Epithelial cell of esophagus (primary cell): ENCODE measurements at regions not wholly inside any gene's neighbourhood (a gene's known extent, or its start where the extent isn't known, plus 50 kb on each side); places are given as distances from the start of the nearest gene placed in this dataset.

Source experiments
- DNase-seq: peaks from one replicate; pipeline ENCODE4 v3.0.0; 2010; ENCODE audit warnings: low read depth
- H3K4me3 ChIP-seq: 2 replicates; pipeline ENCODE4 v1.5.1; 2011; ENCODE audit warnings: mild to moderate bottlenecking, low read length, control low read depth
- TF ChIP-seq, protein P1 (sequence below): IDR thresholded peaks from 2 replicates; pipeline ENCODE4 v1.5.1; 2011; ENCODE audit warnings: low read depth, mild to moderate bottlenecking, low read length, control low read depth, inconsistent platforms; ENCODE audit not compliant: insufficient read depth; ENCODE audit errors: missing control alignments

DNA sequence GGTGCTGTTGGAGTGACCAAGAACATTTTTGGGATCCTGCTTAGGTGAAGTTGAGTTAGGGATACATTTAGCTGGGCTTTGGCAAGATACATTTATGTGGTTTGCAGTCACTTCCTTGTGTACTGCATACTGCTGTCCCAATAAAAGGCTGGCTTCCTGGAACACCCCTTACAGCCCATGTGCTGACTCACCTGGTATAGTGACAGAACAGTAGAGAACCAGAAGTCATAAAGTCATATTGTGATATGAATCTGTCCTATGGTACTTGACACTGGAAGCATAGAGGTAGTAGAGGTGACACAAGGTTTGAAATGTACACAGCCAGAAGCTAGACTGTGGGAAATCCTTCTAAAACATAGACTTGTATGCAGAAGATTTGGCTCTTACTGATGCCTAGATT, 55.3 kb upstream of the SLC25A43 start:
- TF ChIP-seq, protein P1, sequence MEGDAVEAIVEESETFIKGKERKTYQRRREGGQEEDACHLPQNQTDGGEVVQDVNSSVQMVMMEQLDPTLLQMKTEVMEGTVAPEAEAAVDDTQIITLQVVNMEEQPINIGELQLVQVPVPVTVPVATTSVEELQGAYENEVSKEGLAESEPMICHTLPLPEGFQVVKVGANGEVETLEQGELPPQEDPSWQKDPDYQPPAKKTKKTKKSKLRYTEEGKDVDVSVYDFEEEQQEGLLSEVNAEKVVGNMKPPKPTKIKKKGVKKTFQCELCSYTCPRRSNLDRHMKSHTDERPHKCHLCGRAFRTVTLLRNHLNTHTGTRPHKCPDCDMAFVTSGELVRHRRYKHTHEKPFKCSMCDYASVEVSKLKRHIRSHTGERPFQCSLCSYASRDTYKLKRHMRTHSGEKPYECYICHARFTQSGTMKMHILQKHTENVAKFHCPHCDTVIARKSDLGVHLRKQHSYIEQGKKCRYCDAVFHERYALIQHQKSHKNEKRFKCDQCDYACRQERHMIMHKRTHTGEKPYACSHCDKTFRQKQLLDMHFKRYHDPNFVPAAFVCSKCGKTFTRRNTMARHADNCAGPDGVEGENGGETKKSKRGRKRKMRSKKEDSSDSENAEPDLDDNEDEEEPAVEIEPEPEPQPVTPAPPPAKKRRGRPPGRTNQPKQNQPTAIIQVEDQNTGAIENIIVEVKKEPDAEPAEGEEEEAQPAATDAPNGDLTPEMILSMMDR = no peak
- DNase-seq = peak; percentile 22
- no peak overlapping the region for H3K4me3 ChIP-seq
